ENCODE measurements at regions not wholly inside any gene's neighbourhood (a gene's known extent, or its start where the extent isn't known, plus 50 kb on each side); places are given as distances from the start of the nearest gene placed in this dataset.

DNA sequence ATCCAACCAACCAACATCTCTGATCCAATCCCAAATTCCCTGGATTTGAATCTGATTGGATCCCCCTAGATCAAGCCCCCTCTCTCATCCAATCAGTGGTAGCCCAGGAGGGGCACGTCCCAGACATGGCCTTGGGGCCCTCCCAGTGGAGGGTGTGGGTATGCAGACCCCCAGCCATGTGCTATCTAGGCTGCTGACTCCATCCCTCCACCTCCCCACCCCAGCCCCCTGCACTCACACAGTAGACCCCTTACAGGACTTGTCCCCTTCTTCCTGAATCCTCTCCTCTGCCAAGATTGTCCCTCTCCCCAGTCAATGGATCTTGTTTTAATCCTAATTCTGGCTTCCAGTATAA, 153.4 kb downstream of the OAT start:
- Mint-ChIP-seq H3K27me3 (ENCODE audit: insufficient read depth, low read depth, poor library complexity) (no peaks in the 10 kb centered on the region), H3K36me3 (ENCODE audit: low read depth) (no peaks in the 10 kb centered on the region), H3K27ac (no peak overlapping the region), H3K4me3 (no peak overlapping the region), H3K4me1 (no peaks in the 10 kb centered on the region), H3K9me3 (no peaks in the 10 kb centered on the region)
- Histone ChIP-seq H3K4me1 (ENCODE audit: insufficient read depth) (no peaks in the 10 kb centered on the region), H3K9me2 (ENCODE audit: insufficient read depth) (no peaks in the 10 kb centered on the region), H4K20me1 (replicated peaks; ENCODE audit: insufficient read depth) (no peaks in the 10 kb centered on the region), H3K4me3 (no peak overlapping the region), H3K27me3 (ENCODE audit: insufficient read depth) (no peaks in the 10 kb centered on the region), H3K4me2 (no peak overlapping the region), H3F3A (replicated peaks; ENCODE audit: low read depth) (no peaks in the 10 kb centered on the region), H3K79me2 (replicated peaks; ENCODE audit: insufficient read depth) (no peaks in the 10 kb centered on the region), H3K36me3 (ENCODE audit: insufficient read depth) (no peaks in the 10 kb centered on the region), H3K27ac (ENCODE audit: low read depth) (no peak overlapping the region), H2AFZ (no peak overlapping the region)
- ATAC-seq (no peak), DNase-seq (ENCODE audit: low spot score) (no peak)
- TF ChIP-seq EZH2phosphoT487 (IDR thresholded peaks at IDR 0.05; ENCODE audit: unreplicated experiment) = no peak
- no peak for TF ChIP-seq ZNF331 (CRISPR knock-in tag; IDR thresholded peaks at IDR 0.05; ENCODE audit: low read depth)
- TF ChIP-seq, protein P1, sequence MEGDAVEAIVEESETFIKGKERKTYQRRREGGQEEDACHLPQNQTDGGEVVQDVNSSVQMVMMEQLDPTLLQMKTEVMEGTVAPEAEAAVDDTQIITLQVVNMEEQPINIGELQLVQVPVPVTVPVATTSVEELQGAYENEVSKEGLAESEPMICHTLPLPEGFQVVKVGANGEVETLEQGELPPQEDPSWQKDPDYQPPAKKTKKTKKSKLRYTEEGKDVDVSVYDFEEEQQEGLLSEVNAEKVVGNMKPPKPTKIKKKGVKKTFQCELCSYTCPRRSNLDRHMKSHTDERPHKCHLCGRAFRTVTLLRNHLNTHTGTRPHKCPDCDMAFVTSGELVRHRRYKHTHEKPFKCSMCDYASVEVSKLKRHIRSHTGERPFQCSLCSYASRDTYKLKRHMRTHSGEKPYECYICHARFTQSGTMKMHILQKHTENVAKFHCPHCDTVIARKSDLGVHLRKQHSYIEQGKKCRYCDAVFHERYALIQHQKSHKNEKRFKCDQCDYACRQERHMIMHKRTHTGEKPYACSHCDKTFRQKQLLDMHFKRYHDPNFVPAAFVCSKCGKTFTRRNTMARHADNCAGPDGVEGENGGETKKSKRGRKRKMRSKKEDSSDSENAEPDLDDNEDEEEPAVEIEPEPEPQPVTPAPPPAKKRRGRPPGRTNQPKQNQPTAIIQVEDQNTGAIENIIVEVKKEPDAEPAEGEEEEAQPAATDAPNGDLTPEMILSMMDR (conservative IDR thresholded peaks at IDR 0.05; ENCODE audit: low read depth in 2 of 2) = no peak
- no peak for TF ChIP-seq NANOG (IDR thresholded peaks at IDR 0.05; ENCODE audit: borderline replicate concordance)
- TF ChIP-seq ZNF114 (CRISPR knock-in tag; IDR thresholded peaks at IDR 0.05) = no peak
- TF ChIP-seq EZH2 (IDR thresholded peaks at IDR 0.05; ENCODE audit: low read depth, unreplicated experiment) = no peak
- TF ChIP-seq, protein P2, sequence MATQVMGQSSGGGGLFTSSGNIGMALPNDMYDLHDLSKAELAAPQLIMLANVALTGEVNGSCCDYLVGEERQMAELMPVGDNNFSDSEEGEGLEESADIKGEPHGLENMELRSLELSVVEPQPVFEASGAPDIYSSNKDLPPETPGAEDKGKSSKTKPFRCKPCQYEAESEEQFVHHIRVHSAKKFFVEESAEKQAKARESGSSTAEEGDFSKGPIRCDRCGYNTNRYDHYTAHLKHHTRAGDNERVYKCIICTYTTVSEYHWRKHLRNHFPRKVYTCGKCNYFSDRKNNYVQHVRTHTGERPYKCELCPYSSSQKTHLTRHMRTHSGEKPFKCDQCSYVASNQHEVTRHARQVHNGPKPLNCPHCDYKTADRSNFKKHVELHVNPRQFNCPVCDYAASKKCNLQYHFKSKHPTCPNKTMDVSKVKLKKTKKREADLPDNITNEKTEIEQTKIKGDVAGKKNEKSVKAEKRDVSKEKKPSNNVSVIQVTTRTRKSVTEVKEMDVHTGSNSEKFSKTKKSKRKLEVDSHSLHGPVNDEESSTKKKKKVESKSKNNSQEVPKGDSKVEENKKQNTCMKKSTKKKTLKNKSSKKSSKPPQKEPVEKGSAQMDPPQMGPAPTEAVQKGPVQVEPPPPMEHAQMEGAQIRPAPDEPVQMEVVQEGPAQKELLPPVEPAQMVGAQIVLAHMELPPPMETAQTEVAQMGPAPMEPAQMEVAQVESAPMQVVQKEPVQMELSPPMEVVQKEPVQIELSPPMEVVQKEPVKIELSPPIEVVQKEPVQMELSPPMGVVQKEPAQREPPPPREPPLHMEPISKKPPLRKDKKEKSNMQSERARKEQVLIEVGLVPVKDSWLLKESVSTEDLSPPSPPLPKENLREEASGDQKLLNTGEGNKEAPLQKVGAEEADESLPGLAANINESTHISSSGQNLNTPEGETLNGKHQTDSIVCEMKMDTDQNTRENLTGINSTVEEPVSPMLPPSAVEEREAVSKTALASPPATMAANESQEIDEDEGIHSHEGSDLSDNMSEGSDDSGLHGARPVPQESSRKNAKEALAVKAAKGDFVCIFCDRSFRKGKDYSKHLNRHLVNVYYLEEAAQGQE (IDR thresholded peaks at IDR 0.05; ENCODE audit: unreplicated experiment) = no peak
- TF ChIP-seq, protein P3, sequence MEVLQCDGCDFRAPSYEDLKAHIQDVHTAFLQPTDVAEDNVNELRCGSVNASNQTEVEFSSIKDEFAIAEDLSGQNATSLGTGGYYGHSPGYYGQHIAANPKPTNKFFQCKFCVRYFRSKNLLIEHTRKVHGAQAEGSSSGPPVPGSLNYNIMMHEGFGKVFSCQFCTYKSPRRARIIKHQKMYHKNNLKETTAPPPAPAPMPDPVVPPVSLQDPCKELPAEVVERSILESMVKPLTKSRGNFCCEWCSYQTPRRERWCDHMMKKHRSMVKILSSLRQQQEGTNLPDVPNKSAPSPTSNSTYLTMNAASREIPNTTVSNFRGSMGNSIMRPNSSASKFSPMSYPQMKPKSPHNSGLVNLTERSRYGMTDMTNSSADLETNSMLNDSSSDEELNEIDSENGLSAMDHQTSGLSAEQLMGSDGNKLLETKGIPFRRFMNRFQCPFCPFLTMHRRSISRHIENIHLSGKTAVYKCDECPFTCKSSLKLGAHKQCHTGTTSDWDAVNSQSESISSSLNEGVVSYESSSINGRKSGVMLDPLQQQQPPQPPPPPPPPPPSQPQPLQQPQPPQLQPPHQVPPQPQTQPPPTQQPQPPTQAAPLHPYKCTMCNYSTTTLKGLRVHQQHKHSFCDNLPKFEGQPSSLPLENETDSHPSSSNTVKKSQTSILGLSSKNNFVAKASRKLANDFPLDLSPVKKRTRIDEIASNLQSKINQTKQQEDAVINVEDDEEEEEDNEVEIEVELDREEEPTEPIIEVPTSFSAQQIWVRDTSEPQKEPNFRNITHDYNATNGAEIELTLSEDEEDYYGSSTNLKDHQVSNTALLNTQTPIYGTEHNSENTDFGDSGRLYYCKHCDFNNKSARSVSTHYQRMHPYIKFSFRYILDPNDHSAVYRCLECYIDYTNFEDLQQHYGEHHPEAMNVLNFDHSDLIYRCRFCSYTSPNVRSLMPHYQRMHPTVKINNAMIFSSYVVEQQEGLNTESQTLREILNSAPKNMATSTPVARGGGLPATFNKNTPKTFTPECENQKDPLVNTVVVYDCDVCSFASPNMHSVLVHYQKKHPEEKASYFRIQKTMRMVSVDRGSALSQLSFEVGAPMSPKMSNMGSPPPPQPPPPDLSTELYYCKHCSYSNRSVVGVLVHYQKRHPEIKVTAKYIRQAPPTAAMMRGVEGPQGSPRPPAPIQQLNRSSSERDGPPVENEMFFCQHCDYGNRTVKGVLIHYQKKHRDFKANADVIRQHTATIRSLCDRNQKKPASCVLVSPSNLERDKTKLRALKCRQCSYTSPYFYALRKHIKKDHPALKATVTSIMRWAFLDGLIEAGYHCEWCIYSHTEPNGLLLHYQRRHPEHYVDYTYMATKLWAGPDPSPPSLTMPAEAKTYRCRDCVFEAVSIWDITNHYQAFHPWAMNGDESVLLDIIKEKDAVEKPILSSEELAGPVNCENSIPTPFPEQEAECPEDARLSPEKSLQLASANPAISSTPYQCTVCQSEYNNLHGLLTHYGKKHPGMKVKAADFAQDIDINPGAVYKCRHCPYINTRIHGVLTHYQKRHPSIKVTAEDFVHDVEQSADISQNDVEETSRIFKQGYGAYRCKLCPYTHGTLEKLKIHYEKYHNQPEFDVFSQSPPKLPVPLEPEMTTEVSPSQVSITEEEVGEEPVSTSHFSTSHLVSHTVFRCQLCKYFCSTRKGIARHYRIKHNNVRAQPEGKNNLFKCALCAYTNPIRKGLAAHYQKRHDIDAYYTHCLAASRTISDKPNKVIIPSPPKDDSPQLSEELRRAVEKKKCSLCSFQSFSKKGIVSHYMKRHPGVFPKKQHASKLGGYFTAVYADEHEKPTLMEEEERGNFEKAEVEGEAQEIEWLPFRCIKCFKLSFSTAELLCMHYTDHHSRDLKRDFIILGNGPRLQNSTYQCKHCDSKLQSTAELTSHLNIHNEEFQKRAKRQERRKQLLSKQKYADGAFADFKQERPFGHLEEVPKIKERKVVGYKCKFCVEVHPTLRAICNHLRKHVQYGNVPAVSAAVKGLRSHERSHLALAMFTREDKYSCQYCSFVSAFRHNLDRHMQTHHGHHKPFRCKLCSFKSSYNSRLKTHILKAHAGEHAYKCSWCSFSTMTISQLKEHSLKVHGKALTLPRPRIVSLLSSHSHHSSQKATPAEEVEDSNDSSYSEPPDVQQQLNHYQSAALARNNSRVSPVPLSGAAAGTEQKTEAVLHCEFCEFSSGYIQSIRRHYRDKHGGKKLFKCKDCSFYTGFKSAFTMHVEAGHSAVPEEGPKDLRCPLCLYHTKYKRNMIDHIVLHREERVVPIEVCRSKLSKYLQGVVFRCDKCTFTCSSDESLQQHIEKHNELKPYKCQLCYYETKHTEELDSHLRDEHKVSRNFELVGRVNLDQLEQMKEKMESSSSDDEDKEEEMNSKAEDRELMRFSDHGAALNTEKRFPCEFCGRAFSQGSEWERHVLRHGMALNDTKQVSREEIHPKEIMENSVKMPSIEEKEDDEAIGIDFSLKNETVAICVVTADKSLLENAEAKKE (CRISPR knock-in tag; IDR thresholded peaks at IDR 0.05) = no peak
- no peak for TF ChIP-seq JUNB (IDR thresholded peaks at IDR 0.05; ENCODE audit: unreplicated experiment)
- TF ChIP-seq CREB1 (CRISPR knock-in tag; IDR thresholded peaks at IDR 0.05; ENCODE audit: low read depth) = no peak
- TF ChIP-seq, protein P4, sequence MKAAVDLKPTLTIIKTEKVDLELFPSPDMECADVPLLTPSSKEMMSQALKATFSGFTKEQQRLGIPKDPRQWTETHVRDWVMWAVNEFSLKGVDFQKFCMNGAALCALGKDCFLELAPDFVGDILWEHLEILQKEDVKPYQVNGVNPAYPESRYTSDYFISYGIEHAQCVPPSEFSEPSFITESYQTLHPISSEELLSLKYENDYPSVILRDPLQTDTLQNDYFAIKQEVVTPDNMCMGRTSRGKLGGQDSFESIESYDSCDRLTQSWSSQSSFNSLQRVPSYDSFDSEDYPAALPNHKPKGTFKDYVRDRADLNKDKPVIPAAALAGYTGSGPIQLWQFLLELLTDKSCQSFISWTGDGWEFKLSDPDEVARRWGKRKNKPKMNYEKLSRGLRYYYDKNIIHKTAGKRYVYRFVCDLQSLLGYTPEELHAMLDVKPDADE (IDR thresholded peaks at IDR 0.05) = no peak
- TF ChIP-seq STAT1 (IDR thresholded peaks at IDR 0.05; ENCODE audit: unreplicated experiment) = no peak
- no peak for TF ChIP-seq POLR2AphosphoS5 (IDR thresholded peaks at IDR 0.05; ENCODE audit: low read depth)
